GM12891 (cell line): ENCODE measurements at regions not wholly inside any gene's neighbourhood (a gene's known extent, or its start where the extent isn't known, plus 50 kb on each side); places are given as distances from the start of the nearest gene placed in this dataset.

Experiments used
- POLR2A ChIP-seq: IDR thresholded peaks from 2 replicates; pipeline ENCODE4 v1.6.1; 2011; ENCODE audit warnings: low read depth, low read length, control low read depth
- POLR2AphosphoS5 ChIP-seq: IDR thresholded peaks from 2 replicates; pipeline ENCODE4 v1.6.1; 2011; ENCODE audit warnings: low read depth, low read length, control low read depth

GRCh38 chr2:175398848-175399247 lies 217.3 kb upstream of the ATP5MC3 start:
- TF ChIP-seq POLR2AphosphoS5 (no peak), POLR2A (no peak)
